VCaP (cell line): ENCODE measurements at regions not wholly inside any gene's neighbourhood (a gene's known extent, or its start where the extent isn't known, plus 50 kb on each side); places are given as distances from the start of the nearest gene placed in this dataset.

Source experiments
- H3K27ac ChIP-seq: fragments of 450-650 bp; 2 replicates; pipeline ENCODE4 v1.5.1; 2017
- CTCF ChIP-seq: fragments of 450-650 bp; conservative IDR thresholded peaks from 2 replicates; pipeline ENCODE4 v1.5.1; 2017; ENCODE audit warnings: mild to moderate bottlenecking, moderate library complexity

- H3K27ac ChIP-seq = no peak overlapping the region
- no peak for TF ChIP-seq CTCF
These were observed 326.6 kb upstream of the ID2 start for GRCh38 chr2:8355102-8355859.

- no peak overlapping the region for H3K27ac ChIP-seq
- TF ChIP-seq CTCF = no peak
These were observed 323.9 kb upstream of the ID2 start for GRCh38 chr2:8357738-8358518.

GRCh38 chr2:8361930-8362329, 319.9 kb upstream of the ID2 start:
- TF ChIP-seq CTCF = no peak
- no peak overlapping the region for H3K27ac ChIP-seq

GRCh38 chr2:8363161-8363560, 318.7 kb upstream of the ID2 start:
- H3K27ac ChIP-seq = no peak overlapping the region
- TF ChIP-seq CTCF = no peak

- no peak for TF ChIP-seq CTCF
- H3K27ac ChIP-seq = no peak overlapping the region
These were observed 317.2 kb upstream of the ID2 start for GRCh38 chr2:8364668-8365067.

GRCh38 chr2:8365331-8365910, 316.4 kb upstream of the ID2 start:
- TF ChIP-seq CTCF = no peak
- H3K27ac ChIP-seq = no peak overlapping the region

- no peak overlapping the region for H3K27ac ChIP-seq
- TF ChIP-seq CTCF = no peak
These were observed 314.0 kb upstream of the ID2 start for GRCh38 chr2:8367833-8368232.
